Prostate gland (tissue), 2 donors: ENCODE measurements at regions not wholly inside any gene's neighbourhood (a gene's known extent, or its start where the extent isn't known, plus 50 kb on each side); places are given as distances from the start of the nearest gene placed in this dataset.

Experiments
- CTCF ChIP-seq, 4 experiments: fragments of 200-600 bp in 2 of 4; fragments of 450-650 bp in 2 of 4; sonication (generic) in 2 of 4; IDR thresholded peaks; 1 replicate in 3 of 4; 2 replicates in 1 of 4; pipeline ENCODE4 v1.5.1; 2016 to 2019; ENCODE audit warnings: antibody characterized with exemption in 4 of 4, mild to moderate bottlenecking in 2 of 4, moderate library complexity in 2 of 4
- POLR2A ChIP-seq: fragments of 450-650 bp; IDR thresholded peaks from one replicate; pipeline ENCODE4 v1.6.1; 2016; ENCODE audit warnings: antibody characterized with exemption, mild to moderate bottlenecking
- POLR2AphosphoS5 ChIP-seq: sonication (generic); formaldehyde crosslinking; IDR thresholded peaks from one replicate; pipeline ENCODE4 v1.6.1; 2017; ENCODE audit warnings: antibody characterized with exemption

GRCh38 chr1:57832612-57833011, 408.8 kb upstream of the DAB1 start:
- TF ChIP-seq CTCF (IDR thresholded peaks at IDR 0.05) (no peak), POLR2A (no peak), POLR2AphosphoS5 (no peak)
